Endodermal cell (in vitro differentiated cells): ENCODE measurements at regions not wholly inside any gene's neighbourhood (a gene's known extent, or its start where the extent isn't known, plus 50 kb on each side); places are given as distances from the start of the nearest gene placed in this dataset.

Experiments
- DNase-seq: peaks from one replicate; pipeline ENCODE4 v3.0.0-alpha.2; 2017
- H3K27ac ChIP-seq: 2 replicates; pipeline ENCODE4 v1.5.1; 2013; ENCODE audit warnings: mild to moderate bottlenecking, low read depth, low read length, moderate library complexity
- H3K27me3 ChIP-seq: 2 replicates; pipeline ENCODE4 v1.6.1; 2013; ENCODE audit warnings: mild to moderate bottlenecking, low read length, moderate library complexity; ENCODE audit not compliant: insufficient read depth, control insufficient read depth, poor library complexity, severe bottlenecking
- H3K36me3 ChIP-seq: 2 replicates; pipeline ENCODE4 v1.7.0; 2013; ENCODE audit warnings: mild to moderate bottlenecking, low read length, moderate library complexity; ENCODE audit not compliant: control insufficient read depth, insufficient read depth
- H3K4me1 ChIP-seq: one replicate; pipeline ENCODE4 v1.7.0; 2013; ENCODE audit warnings: low read length; ENCODE audit not compliant: control insufficient read depth, insufficient read depth
- H3K4me3 ChIP-seq: 2 replicates; pipeline ENCODE4 v1.5.1; 2013; ENCODE audit warnings: mild to moderate bottlenecking, low read length, moderate library complexity
- H3K9ac ChIP-seq: 2 replicates; pipeline ENCODE4 v1.6.1; 2013; ENCODE audit warnings: mild to moderate bottlenecking, low read length, moderate library complexity; ENCODE audit not compliant: poor library complexity, severe bottlenecking; ENCODE audit errors: extremely low read depth
- H3K9me3 ChIP-seq: 2 replicates; pipeline ENCODE4 v1.6.1; 2013; ENCODE audit warnings: mild to moderate bottlenecking, low read length, moderate library complexity; ENCODE audit not compliant: control insufficient read depth
- H3K27ac Mint-ChIP-seq: 2 replicates; pipeline ENCODE4 v1.8.0; 2020; ENCODE audit warnings: mixed read lengths
- H3K27me3 Mint-ChIP-seq: 2 replicates; pipeline ENCODE4 v1.8.0; 2021; ENCODE audit warnings: mild to moderate bottlenecking, mixed read lengths; ENCODE audit not compliant: insufficient read depth
- H3K36me3 Mint-ChIP-seq: 2 replicates; pipeline ENCODE4 v1.8.0; 2020; ENCODE audit warnings: low read depth, mixed read lengths
- H3K4me1 Mint-ChIP-seq: 2 replicates; pipeline ENCODE4 v1.8.0; 2020; ENCODE audit warnings: mixed read lengths
- H3K4me3 Mint-ChIP-seq: 2 replicates; pipeline ENCODE4 v1.8.0; 2020; ENCODE audit warnings: mild to moderate bottlenecking, moderate library complexity, mixed read lengths
- H3K9me3 Mint-ChIP-seq: 2 replicates; pipeline ENCODE4 v1.8.0; 2020; ENCODE audit warnings: mild to moderate bottlenecking, mixed read lengths
- CTCF ChIP-seq: fragments of 200-600 bp; sonication (generic); conservative IDR thresholded peaks from 2 replicates; pipeline ENCODE4 v1.5.0; 2021; ENCODE audit warnings: antibody characterized with exemption, mild to moderate bottlenecking
- WGBS, 2 experiments: methylation state at CpG; one replicate each; pipeline versions ENCODE4 v1.1.5 to v1.1.7; 2013; ENCODE audit warnings: missing lambda C conversion rate in 2 of 2, mixed read lengths in 1 of 2; ENCODE audit not compliant: insufficient coverage in 1 of 2, insufficient read length in 1 of 2; 5-methylcytosine and 5-hydroxymethylcytosine counted together

GRCh38 chr16:35735403-35736251 lies 2276.2 kb downstream of the TP53TG3F start:
- Histone ChIP-seq H3K4me3 (no peak overlapping the region), H3K9me3 (peaks cover 48% of the 10 kb centered on the region), H3K4me1 (no peaks in the 10 kb centered on the region), H3K36me3 (no peaks in the 10 kb centered on the region), H3K27ac (no peak overlapping the region), H3K27me3 (no peaks in the 10 kb centered on the region), H3K9ac (no peak overlapping the region)
- H3K9me3 Mint-ChIP-seq, result peaks cover 93% of the 10 kb centered on the region
- H3K36me3 Mint-ChIP-seq, result no peaks in the 10 kb centered on the region
- TF ChIP-seq CTCF, result no peak
- no peak for DNase-seq
- H3K27ac Mint-ChIP-seq, result no peak overlapping the region
- H3K27me3 Mint-ChIP-seq, result no peaks in the 10 kb centered on the region
- no peaks in the 10 kb centered on the region for H3K4me1 Mint-ChIP-seq
- H3K4me3 Mint-ChIP-seq, result no peak overlapping the region
- 82 to 89% methylated on average over 9 to 27 of the region's 27 CpGs for whole genome bisulfite sequencing, 2 experiments

GRCh38 chr16:35736546-35736945 lies 2277.1 kb downstream of the TP53TG3F start:
- 80% methylated on average over 1 of the region's 2 CpGs; no CpG with 5 or more reads in 1 of the 2 experiments for WGBS, 2 experiments
- Histone ChIP-seq H3K4me3 (no peak overlapping the region), H3K4me1 (no peaks in the 10 kb centered on the region), H3K27me3 (no peaks in the 10 kb centered on the region), H3K36me3 (no peaks in the 10 kb centered on the region), H3K9me3 (peaks cover 47% of the 10 kb centered on the region), H3K9ac (no peak overlapping the region), H3K27ac (no peak overlapping the region)
- TF ChIP-seq CTCF, result no peak
- H3K27me3 Mint-ChIP-seq, result no peaks in the 10 kb centered on the region
- no peaks in the 10 kb centered on the region for H3K4me1 Mint-ChIP-seq
- DNase-seq, result no peak
- H3K4me3 Mint-ChIP-seq, result no peak overlapping the region
- peaks cover 3% of the 10 kb centered on the region for H3K36me3 Mint-ChIP-seq
- H3K27ac Mint-ChIP-seq, result no peak overlapping the region
- peaks cover 93% of the 10 kb centered on the region for H3K9me3 Mint-ChIP-seq

- 86 to 93% methylated on average over 2 to 3 of the region's 3 CpGs for WGBS, 2 experiments
- DNase-seq, result no peak
- Histone ChIP-seq H3K27ac (no peak overlapping the region), H3K9me3 (peaks cover 49% of the 10 kb centered on the region), H3K4me3 (no peak overlapping the region), H3K27me3 (no peaks in the 10 kb centered on the region), H3K9ac (no peak overlapping the region), H3K36me3 (no peaks in the 10 kb centered on the region), H3K4me1 (no peaks in the 10 kb centered on the region)
- H3K4me3 Mint-ChIP-seq, result no peak overlapping the region
- H3K27ac Mint-ChIP-seq, result no peak overlapping the region
- peaks cover 93% of the 10 kb centered on the region for H3K9me3 Mint-ChIP-seq
- no peaks in the 10 kb centered on the region for H3K27me3 Mint-ChIP-seq
- peaks cover 3% of the 10 kb centered on the region for H3K36me3 Mint-ChIP-seq
- TF ChIP-seq CTCF, result no peak
- H3K4me1 Mint-ChIP-seq, result no peaks in the 10 kb centered on the region
Observed at GRCh38 chr16:35737076-35737475, 2277.7 kb downstream of the TP53TG3F start.
